ENCODE measurements at regions not wholly inside any gene's neighbourhood (a gene's known extent, or its start where the extent isn't known, plus 50 kb on each side); places are given as distances from the start of the nearest gene placed in this dataset.

DNA sequence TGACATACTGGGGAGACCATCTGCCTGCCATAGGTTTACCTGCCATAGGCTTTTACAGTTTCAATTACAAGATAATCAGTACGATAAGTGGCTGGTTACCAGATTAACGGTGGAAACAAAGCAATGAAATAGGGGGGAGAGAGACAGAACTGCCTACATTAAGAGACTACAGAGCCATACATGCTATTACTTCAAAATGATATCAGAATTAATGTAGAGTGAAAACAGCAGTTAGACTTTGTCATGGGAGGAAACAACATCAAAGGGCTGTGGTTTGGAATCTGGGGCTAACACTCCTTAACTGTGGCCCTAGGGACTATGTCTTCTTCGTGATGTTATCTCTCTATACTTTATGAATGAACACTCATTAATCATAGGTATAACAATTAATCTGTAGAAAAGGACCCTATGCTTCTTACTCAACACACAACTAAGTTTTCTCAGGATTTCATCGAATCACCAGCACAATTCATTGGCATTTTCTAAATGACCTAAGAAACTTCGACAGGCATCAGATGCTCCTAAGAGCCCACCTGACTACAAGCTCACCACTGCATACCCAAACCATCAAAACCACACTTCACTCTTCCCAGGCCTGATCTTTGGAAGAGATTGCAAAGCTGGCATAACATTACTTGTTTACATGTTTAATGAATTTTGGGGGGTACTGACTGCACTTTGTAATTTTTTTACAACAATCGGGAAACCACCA is 475.6 kb upstream of the SOX5 start:
- H4K20me1 ChIP-seq (replicated peaks; ENCODE audit: control insufficient read depth, extremely low read depth, insufficient read depth, low read length), result no peaks in the 10 kb centered on the region
- BruUV-seq (replicated peaks), result no TSS peak
- no peaks in the 10 kb centered on the region for H3K9me3 ChIP-seq (replicated peaks; ENCODE audit: control insufficient read depth, insufficient read depth, low read length)
- dilution Hi-C loops (cut with MboI; ENCODE audit: extremely low pct_ligation_motif_present, low sequenced_read_pairs), result no loop called here
- no peak overlapping the region for H3K4me3 ChIP-seq (replicated peaks in 1 of 3; ENCODE audit: insufficient read depth in 1 of 3, low read depth in 1 of 3, low read length in 3 of 3)
- no peak overlapping the region for H3K9ac ChIP-seq (replicated peaks; ENCODE audit: extremely low read depth, insufficient read depth, low read length)
- TF ChIP-seq POLR2A (IDR thresholded peaks at IDR 0.05; ENCODE audit: low read depth, low read length), result no peak
- H3K79me2 ChIP-seq (ENCODE audit: control insufficient read depth, insufficient read depth, low read length), result no peaks in the 10 kb centered on the region
- no peaks in the 10 kb centered on the region for H3K27me3 ChIP-seq (ENCODE audit: control insufficient read depth in 2 of 2, insufficient read depth in 2 of 2, low read length in 2 of 2)
- ChIA-PET CTCF (no interaction called here), POLR2A (no interaction called here)
- H3K36me3 ChIP-seq (ENCODE audit: control insufficient read depth in 2 of 2, extremely low read depth in 1 of 2, insufficient read depth in 2 of 2, low read length in 2 of 2), result no peaks in the 10 kb centered on the region
- H3K4me1 ChIP-seq (ENCODE audit: control insufficient read depth, extremely low read depth, insufficient read depth, low read length), result no peaks in the 10 kb centered on the region
- H3K4me2 ChIP-seq (ENCODE audit: insufficient read depth, low read length), result no peak overlapping the region
- H3K9me1 ChIP-seq (replicated peaks; ENCODE audit: control insufficient read depth, extremely low read depth, insufficient read depth, low read length), result no peaks in the 10 kb centered on the region
- H2AFZ ChIP-seq (ENCODE audit: low read depth, low read length), result no peak overlapping the region
- DNase-seq (ENCODE audit: low read depth, low spot score) (no peak), FAIRE-seq (no peak)
- intact Hi-C loops (cut with micrococcal nuclease), result no loop called here
- no peak overlapping the region for H3K27ac ChIP-seq (ENCODE audit: insufficient read depth, low read depth, low read length)

DNA sequence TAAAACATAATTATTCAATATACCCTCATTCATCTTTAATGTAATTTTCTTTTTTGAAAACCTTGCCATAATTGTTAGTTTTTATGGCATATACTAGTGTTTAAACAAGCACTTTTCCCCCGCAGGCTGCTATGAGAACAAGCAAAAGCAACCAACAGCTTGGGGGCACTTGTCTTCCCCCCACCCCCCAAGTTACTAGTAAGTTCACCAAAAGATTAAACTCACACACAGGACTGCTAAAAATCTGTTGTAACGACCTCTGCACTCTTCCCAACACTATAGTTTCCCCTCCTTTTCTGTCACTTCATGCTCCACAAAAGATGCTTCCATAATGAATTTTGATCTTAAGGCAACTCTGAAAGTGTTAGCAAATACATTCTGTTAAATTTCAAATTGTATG is 474.9 kb upstream of the SOX5 start:
- Histone ChIP-seq H3K9me1 (replicated peaks; ENCODE audit: control insufficient read depth, extremely low read depth, insufficient read depth, low read length) (no peaks in the 10 kb centered on the region), H4K20me1 (replicated peaks; ENCODE audit: control insufficient read depth, extremely low read depth, insufficient read depth, low read length) (no peaks in the 10 kb centered on the region), H3K36me3 (ENCODE audit: control insufficient read depth in 2 of 2, extremely low read depth in 1 of 2, insufficient read depth in 2 of 2, low read length in 2 of 2) (no peaks in the 10 kb centered on the region), H3K79me2 (ENCODE audit: control insufficient read depth, insufficient read depth, low read length) (no peaks in the 10 kb centered on the region), H3K4me1 (ENCODE audit: control insufficient read depth, extremely low read depth, insufficient read depth, low read length) (no peaks in the 10 kb centered on the region), H3K9ac (replicated peaks; ENCODE audit: extremely low read depth, insufficient read depth, low read length) (no peak overlapping the region), H2AFZ (ENCODE audit: low read depth, low read length) (no peak overlapping the region), H3K4me3 (replicated peaks in 1 of 3; ENCODE audit: insufficient read depth in 1 of 3, low read depth in 1 of 3, low read length in 3 of 3) (no peak overlapping the region), H3K4me2 (ENCODE audit: insufficient read depth, low read length) (no peak overlapping the region), H3K27ac (ENCODE audit: insufficient read depth, low read depth, low read length) (no peak overlapping the region), H3K27me3 (ENCODE audit: control insufficient read depth in 2 of 2, insufficient read depth in 2 of 2, low read length in 2 of 2) (no peaks in the 10 kb centered on the region), H3K9me3 (replicated peaks; ENCODE audit: control insufficient read depth, insufficient read depth, low read length) (no peaks in the 10 kb centered on the region)
- TF ChIP-seq POLR2AphosphoS5 (IDR thresholded peaks at IDR 0.05; ENCODE audit: insufficient read depth, low read depth, low read length) (no peak), JUN (IDR thresholded peaks at IDR 0.05; ENCODE audit: borderline replicate concordance, insufficient read depth, insufficient read length, low read depth) (no peak), POLR2A (IDR thresholded peaks at IDR 0.05; ENCODE audit: low read depth, low read length) (no peak), MYC (IDR thresholded peaks at IDR 0.05; ENCODE audit: low read depth, low read length) (no peak), GATA2 (IDR thresholded peaks at IDR 0.05; ENCODE audit: insufficient read depth, insufficient read length, low read depth, low read length) (no peak), EZH2 (IDR thresholded peaks at IDR 0.05; ENCODE audit: borderline replicate concordance, low read depth, low read length, severe bottlenecking) (no peak), FOS (IDR thresholded peaks at IDR 0.05; ENCODE audit: borderline replicate concordance, insufficient read depth, low read length) (no peak)
- TF ChIP-seq, protein P1, sequence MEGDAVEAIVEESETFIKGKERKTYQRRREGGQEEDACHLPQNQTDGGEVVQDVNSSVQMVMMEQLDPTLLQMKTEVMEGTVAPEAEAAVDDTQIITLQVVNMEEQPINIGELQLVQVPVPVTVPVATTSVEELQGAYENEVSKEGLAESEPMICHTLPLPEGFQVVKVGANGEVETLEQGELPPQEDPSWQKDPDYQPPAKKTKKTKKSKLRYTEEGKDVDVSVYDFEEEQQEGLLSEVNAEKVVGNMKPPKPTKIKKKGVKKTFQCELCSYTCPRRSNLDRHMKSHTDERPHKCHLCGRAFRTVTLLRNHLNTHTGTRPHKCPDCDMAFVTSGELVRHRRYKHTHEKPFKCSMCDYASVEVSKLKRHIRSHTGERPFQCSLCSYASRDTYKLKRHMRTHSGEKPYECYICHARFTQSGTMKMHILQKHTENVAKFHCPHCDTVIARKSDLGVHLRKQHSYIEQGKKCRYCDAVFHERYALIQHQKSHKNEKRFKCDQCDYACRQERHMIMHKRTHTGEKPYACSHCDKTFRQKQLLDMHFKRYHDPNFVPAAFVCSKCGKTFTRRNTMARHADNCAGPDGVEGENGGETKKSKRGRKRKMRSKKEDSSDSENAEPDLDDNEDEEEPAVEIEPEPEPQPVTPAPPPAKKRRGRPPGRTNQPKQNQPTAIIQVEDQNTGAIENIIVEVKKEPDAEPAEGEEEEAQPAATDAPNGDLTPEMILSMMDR (IDR thresholded peaks at IDR 0.05; ENCODE audit: extremely low read depth in 1 of 2, insufficient read depth in 1 of 2, low read depth in 1 of 2, low read length in 2 of 2), result no peak
- TF ChIP-seq, protein P2, sequence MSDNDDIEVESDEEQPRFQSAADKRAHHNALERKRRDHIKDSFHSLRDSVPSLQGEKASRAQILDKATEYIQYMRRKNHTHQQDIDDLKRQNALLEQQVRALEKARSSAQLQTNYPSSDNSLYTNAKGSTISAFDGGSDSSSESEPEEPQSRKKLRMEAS (IDR thresholded peaks at IDR 0.05; ENCODE audit: insufficient read depth, insufficient read length), result no peak
- POLR2A ChIA-PET, result no interaction called here
- BruUV-seq (replicated peaks), result no TSS peak
- intact Hi-C loops (cut with micrococcal nuclease) (no loop called here), dilution Hi-C loops (cut with MboI; ENCODE audit: extremely low pct_ligation_motif_present, low sequenced_read_pairs) (no loop called here)
- no peak for FAIRE-seq
- DNase-seq (ENCODE audit: low read depth, low spot score), result no peak
- CTCF ChIA-PET, result no interaction called here
